SK-N-SH (cell line): ENCODE measurements at regions not wholly inside any gene's neighbourhood (a gene's known extent, or its start where the extent isn't known, plus 50 kb on each side); places are given as distances from the start of the nearest gene placed in this dataset.

ENCODE experiments used
- CTCF ChIA-PET: fragments of 300-600, 350-600 bp; formaldehyde crosslinking; extraction: SDS; loops from one replicate; lab custom pipeline; 2021; lab: Yijun Ruan, JAX
- POLR2A ChIA-PET: fragments of 350-600 bp; sonication (Branson Sonifier 250); formaldehyde crosslinking; extraction: SDS; loops from one replicate; lab custom pipeline; 2020; ENCODE audit warnings: antibody characterized with exemption, inconsistent platforms; lab: Yijun Ruan, JAX
- DNase-seq: peaks from one replicate; pipeline ENCODE4 v3.0.0; 2012
- H2AFZ ChIP-seq: fragments of 200-600 bp; sonication (generic); 2 replicates; pipeline ENCODE4 v1.8.1; 2016; ENCODE audit warnings: antibody characterized with exemption, mild to moderate bottlenecking, low read depth
- H3F3A ChIP-seq: fragments of 200-600 bp; sonication (generic); replicated peaks from 2 replicates; pipeline ENCODE3; 2016; ENCODE audit warnings: antibody characterized with exemption, mild to moderate bottlenecking; ENCODE audit not compliant: insufficient read depth
- H3K27ac ChIP-seq, 2 experiments: fragments of 200-500 bp in 1 of 2; fragments of 200-600 bp in 1 of 2; sonication (Bioruptor generic) in 1 of 2; sonication (generic), shearing (Covaris generic) in 1 of 2; 2 replicates each; pipeline versions ENCODE4 v1.5.1 to v1.6.1; 2014 to 2016; ENCODE audit warnings: low read depth in 2 of 2, inconsistent platforms in 1 of 2, low read length in 1 of 2, mild to moderate bottlenecking in 1 of 2, mixed read lengths in 1 of 2
- H3K27me3 ChIP-seq: fragments of 200-600 bp; sonication (generic), shearing (Covaris generic); 2 replicates; pipeline ENCODE4 v1.6.1; 2016; ENCODE audit warnings: mixed run types; ENCODE audit not compliant: insufficient read depth
- H3K36me3 ChIP-seq, 2 experiments: fragments of 200-500 bp in 1 of 2; fragments of 200-600 bp in 1 of 2; sonication (Bioruptor generic) in 1 of 2; sonication (generic) in 1 of 2; replicated peaks in 1 of 2; 2 replicates each; pipeline versions ENCODE3 to v1.5.1; 2014 to 2016; ENCODE audit warnings: low read length in 1 of 2, mild to moderate bottlenecking in 1 of 2; ENCODE audit not compliant: insufficient read depth in 2 of 2, control insufficient read depth in 1 of 2
- H3K4me1 ChIP-seq, 2 experiments: fragments of 200-500 bp in 1 of 2; fragments of 200-600 bp in 1 of 2; sonication (Bioruptor generic) in 1 of 2; sonication (generic), shearing (Covaris generic) in 1 of 2; 2 replicates each; pipeline versions ENCODE4 v1.5.1 to v1.6.1; 2014 to 2016; ENCODE audit warnings: low read depth in 1 of 2, low read length in 1 of 2, mixed run types in 1 of 2; ENCODE audit not compliant: insufficient read depth in 2 of 2, control insufficient read depth in 1 of 2
- H3K4me2 ChIP-seq: fragments of 200-600 bp; sonication (generic), shearing (Covaris generic); 2 replicates; pipeline ENCODE4 v1.6.1; 2017; ENCODE audit warnings: mixed run types
- H3K4me3 ChIP-seq, 2 experiments: fragments of 200-500 bp in 1 of 2; fragments of 200-600 bp in 1 of 2; sonication (Bioruptor generic) in 1 of 2; sonication (generic), shearing (Covaris generic) in 1 of 2; 2 replicates each; pipeline versions ENCODE4 v1.5.1 to v1.8.1; 2014 to 2016; ENCODE audit warnings: low read depth in 2 of 2, inconsistent platforms in 1 of 2, low read length in 1 of 2, mild to moderate bottlenecking in 1 of 2, mixed read lengths in 1 of 2, moderate library complexity in 1 of 2
- H3K79me2 ChIP-seq: fragments of 200-600 bp; sonication (generic); 2 replicates; pipeline ENCODE4 v1.8.1; 2017; ENCODE audit warnings: mild to moderate bottlenecking; ENCODE audit not compliant: insufficient read depth
- H3K9ac ChIP-seq: fragments of 200-600 bp; sonication (generic); 2 replicates; pipeline ENCODE4 v1.6.1; 2017; ENCODE audit warnings: mixed run types
- H3K9me2 ChIP-seq: fragments of 200-600 bp; sonication (generic); 2 replicates; pipeline ENCODE4 v1.6.1; 2017; ENCODE audit warnings: mixed run types
- H3K9me3 ChIP-seq: fragments of 200-600 bp; sonication (generic); 2 replicates; pipeline ENCODE4 v1.6.1; 2017; ENCODE audit warnings: mixed run types, mild to moderate bottlenecking, moderate library complexity
- H4K20me1 ChIP-seq: fragments of 200-600 bp; sonication (generic); 2 replicates; pipeline ENCODE4 v1.6.1; 2017; ENCODE audit warnings: mild to moderate bottlenecking, mixed run types; ENCODE audit not compliant: insufficient read depth
- ELF1 ChIP-seq: IDR thresholded peaks from 2 replicates; pipeline ENCODE4 v1.4.0; 2012
- EP300 ChIP-seq, 2 experiments: IDR thresholded peaks; 2 replicates each; pipeline versions ENCODE4 v1.4.0 to v1.6.1; 2012; ENCODE audit warnings: borderline replicate concordance in 1 of 2, low read depth in 1 of 2, low read length in 1 of 2
- FOXJ3 ChIP-seq: sonication (generic); formaldehyde crosslinking; IDR thresholded peaks from 2 replicates; pipeline ENCODE4 v1.5.1; 2020; ENCODE audit warnings: mild to moderate bottlenecking, missing genetic modification reagents
- GATA2 ChIP-seq: sonication (generic); formaldehyde crosslinking; IDR thresholded peaks from 2 replicates; pipeline ENCODE4 v1.5.0; 2020; ENCODE audit warnings: mild to moderate bottlenecking, missing genetic modification reagents
- MEF2A ChIP-seq: IDR thresholded peaks from 2 replicates; pipeline ENCODE4 v1.4.0; 2012; ENCODE audit warnings: low read depth, borderline replicate concordance
- MXI1 ChIP-seq: IDR thresholded peaks from 2 replicates; pipeline ENCODE4 v1.6.1; 2012; ENCODE audit warnings: mild to moderate bottlenecking, low read depth, low read length, improper control_type of control experiment
- NFIC ChIP-seq: IDR thresholded peaks from 2 replicates; pipeline ENCODE4 v1.4.0; 2012; ENCODE audit warnings: borderline replicate concordance
- PBX3 ChIP-seq: IDR thresholded peaks from 2 replicates; pipeline ENCODE4; 2012
- SIN3A ChIP-seq: IDR thresholded peaks from 2 replicates; pipeline ENCODE4 v1.6.1; 2012; ENCODE audit warnings: low read depth, mild to moderate bottlenecking, low read length, moderate library complexity, borderline replicate concordance
- SMC3 ChIP-seq: IDR thresholded peaks from 2 replicates; pipeline ENCODE4 v1.6.1; 2012; ENCODE audit warnings: low read depth, low read length, improper control_type of control experiment
- TAF1 ChIP-seq: IDR thresholded peaks from 2 replicates; pipeline ENCODE4 v1.6.1; 2012; ENCODE audit warnings: low read depth, mild to moderate bottlenecking, low read length, moderate library complexity, borderline replicate concordance
- USF2 ChIP-seq: fragments of 150-350 bp; IDR thresholded peaks from 2 replicates; pipeline ENCODE4 v1.6.1; 2017; ENCODE audit warnings: antibody characterized with exemption, low read length, low read depth, borderline replicate concordance
- WGBS: methylation state at CpG from one replicate; pipeline ENCODE4 v1.1.6; 2017; ENCODE audit warnings: low lambda C conversion rate; 5-methylcytosine and 5-hydroxymethylcytosine counted together
- TF ChIP-seq, protein P1 (sequence below): IDR thresholded peaks from 2 replicates; pipeline ENCODE4 v1.4.0; 2012; ENCODE audit warnings: low read depth, borderline replicate concordance
- TF ChIP-seq, protein P2 (sequence below): IDR thresholded peaks from 2 replicates; pipeline ENCODE4 v1.4.0; 2012; ENCODE audit warnings: low read depth, borderline replicate concordance

DNA sequence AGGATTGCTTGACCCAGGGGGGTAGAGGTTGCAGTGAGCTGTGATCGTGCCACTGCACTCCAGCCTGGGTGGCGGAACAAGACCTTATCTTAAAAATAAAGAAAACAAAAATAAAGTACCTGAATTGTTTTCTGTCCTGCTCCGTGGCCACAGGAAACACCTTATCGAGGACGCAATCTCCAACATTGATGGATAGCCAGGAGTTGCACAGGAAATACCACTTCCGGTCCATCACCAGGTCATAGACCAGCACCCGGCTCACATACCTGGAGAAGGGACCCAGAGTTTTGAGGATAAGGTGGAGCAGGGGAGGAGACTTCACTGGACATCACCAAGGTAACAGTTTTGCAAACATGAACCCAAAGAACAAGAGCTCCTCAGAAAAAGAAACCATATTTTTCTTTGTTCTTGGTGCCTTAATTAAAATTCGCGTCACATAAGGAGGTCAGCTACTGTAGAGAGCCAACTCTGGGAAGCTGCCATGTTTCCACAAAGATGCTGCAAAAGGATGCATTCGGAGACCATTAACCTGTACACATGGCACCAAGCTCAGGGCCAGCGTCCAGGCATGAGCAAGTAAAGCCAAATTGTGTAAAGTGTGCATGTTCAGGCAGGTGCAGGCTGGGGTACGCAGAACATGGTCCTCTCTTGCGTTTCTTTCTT, 55.6 kb upstream of the GCSH start (continued):
- TF ChIP-seq, protein P1, sequence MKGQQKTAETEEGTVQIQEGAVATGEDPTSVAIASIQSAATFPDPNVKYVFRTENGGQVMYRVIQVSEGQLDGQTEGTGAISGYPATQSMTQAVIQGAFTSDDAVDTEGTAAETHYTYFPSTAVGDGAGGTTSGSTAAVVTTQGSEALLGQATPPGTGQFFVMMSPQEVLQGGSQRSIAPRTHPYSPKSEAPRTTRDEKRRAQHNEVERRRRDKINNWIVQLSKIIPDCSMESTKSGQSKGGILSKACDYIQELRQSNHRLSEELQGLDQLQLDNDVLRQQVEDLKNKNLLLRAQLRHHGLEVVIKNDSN: no peak
- TF ChIP-seq ELF1 (no peak), NFIC (no peak)

DNA sequence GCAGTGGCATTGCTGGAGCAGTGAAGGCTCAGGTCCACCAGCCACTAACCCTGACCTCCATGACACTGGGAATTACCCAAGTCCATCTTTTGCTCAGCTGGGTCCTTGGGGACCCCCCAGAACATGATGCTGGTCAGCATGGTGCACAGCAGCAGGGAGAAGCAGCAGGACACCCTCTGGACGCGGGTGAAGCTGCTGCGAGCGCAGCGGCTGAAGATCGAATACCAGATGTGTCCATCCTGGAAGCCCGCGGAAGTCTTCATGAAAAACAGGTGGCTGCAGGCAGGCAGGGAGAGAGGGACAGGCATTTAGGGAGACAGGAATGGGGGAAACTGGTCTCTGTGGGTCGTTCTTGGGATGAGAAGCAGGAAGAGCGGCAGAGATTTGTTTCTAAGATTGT, 53.4 kb upstream of the GCSH start:
- Histone ChIP-seq H3K9me2 (no peaks in the 10 kb centered on the region), H4K20me1 (no peaks in the 10 kb centered on the region), H3K9ac (no peak overlapping the region), H3K9me3 (no peaks in the 10 kb centered on the region), H3K27ac (no peak overlapping the region), H3K36me3 (no peaks in the 10 kb centered on the region), H3K4me2 (no peak overlapping the region), H2AFZ (no peak overlapping the region), H3K27me3 (no peaks in the 10 kb centered on the region; the same call in 1 of the 2 replicates), H3K4me3 (no peak overlapping the region), H3K79me2 (no peaks in the 10 kb centered on the region), H3F3A (no peaks in the 10 kb centered on the region), H3K4me1 (peaks cover 0 to 2% of the 10 kb centered on the region in 2 experiments; a peak in 1 of 4 replicates)
- no peak for TF ChIP-seq NFIC
- TF ChIP-seq SMC3: no peak
- no peak for TF ChIP-seq FOXJ3
- TF ChIP-seq MEF2A: no peak
- TF ChIP-seq SIN3A: no peak
- TF ChIP-seq, protein P2, sequence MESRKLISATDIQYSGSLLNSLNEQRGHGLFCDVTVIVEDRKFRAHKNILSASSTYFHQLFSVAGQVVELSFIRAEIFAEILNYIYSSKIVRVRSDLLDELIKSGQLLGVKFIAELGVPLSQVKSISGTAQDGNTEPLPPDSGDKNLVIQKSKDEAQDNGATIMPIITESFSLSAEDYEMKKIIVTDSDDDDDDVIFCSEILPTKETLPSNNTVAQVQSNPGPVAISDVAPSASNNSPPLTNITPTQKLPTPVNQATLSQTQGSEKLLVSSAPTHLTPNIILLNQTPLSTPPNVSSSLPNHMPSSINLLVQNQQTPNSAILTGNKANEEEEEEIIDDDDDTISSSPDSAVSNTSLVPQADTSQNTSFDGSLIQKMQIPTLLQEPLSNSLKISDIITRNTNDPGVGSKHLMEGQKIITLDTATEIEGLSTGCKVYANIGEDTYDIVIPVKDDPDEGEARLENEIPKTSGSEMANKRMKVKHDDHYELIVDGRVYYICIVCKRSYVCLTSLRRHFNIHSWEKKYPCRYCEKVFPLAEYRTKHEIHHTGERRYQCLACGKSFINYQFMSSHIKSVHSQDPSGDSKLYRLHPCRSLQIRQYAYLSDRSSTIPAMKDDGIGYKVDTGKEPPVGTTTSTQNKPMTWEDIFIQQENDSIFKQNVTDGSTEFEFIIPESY: no peak
- no peak for TF ChIP-seq USF2
- TF ChIP-seq MXI1: no peak
- no peak for TF ChIP-seq GATA2 (CRISPR knock-in tag)
- no peak for TF ChIP-seq PBX3
- no peak for TF ChIP-seq TAF1
- no peak for TF ChIP-seq EP300 (IDR thresholded peaks at IDR 0.05; ENCODE audit: borderline replicate concordance in 1 of 2, low read depth in 1 of 2, low read length in 1 of 2)
- WGBS: 13% methylated on average over 10 of the region's 10 CpGs
- DNase-seq: peak; percentile 62
- ChIA-PET CTCF (interaction anchor here (0.8 kb wide), 1 partner anchor 56 kb away, joined by 3 read pairs; no protein-coding TSS in a partner anchor), POLR2A (no interaction called here)
